K562 (cell line): ENCODE measurements at regions not wholly inside any gene's neighbourhood (a gene's known extent, or its start where the extent isn't known, plus 50 kb on each side); places are given as distances from the start of the nearest gene placed in this dataset.

ENCODE experiments used
- ADNP ChIP-seq: fragments of 200-800 bp; sonication (Bioruptor generic); IDR thresholded peaks from 2 replicates; pipeline ENCODE4 v1.6.1; 2016; ENCODE audit warnings: missing genetic modification characterization, missing compliant biosample characterization
- ATF1 ChIP-seq, 2 experiments: fragments of 450-650 bp in 1 of 2; IDR thresholded peaks; 2 replicates each; pipeline ENCODE4 v1.6.1; 2016; ENCODE audit warnings: missing compliant biosample characterization in 1 of 2, missing genetic modification characterization in 1 of 2
- BCLAF1 ChIP-seq, 2 experiments: fragments of 450-650 bp in 1 of 2; IDR thresholded peaks; 2 replicates each; pipeline ENCODE4 v1.6.1; 2011 to 2017; ENCODE audit warnings: low read depth in 2 of 2, antibody characterized with exemption in 1 of 2, borderline replicate concordance in 1 of 2, low read length in 1 of 2, mild to moderate bottlenecking in 1 of 2, mixed read lengths in 1 of 2; ENCODE audit not compliant: control insufficient read depth in 1 of 2
- CBX2 ChIP-seq: fragments of 200-600 bp; sonication (generic); IDR thresholded peaks from one replicate; pipeline ENCODE4 v1.6.1; 2012; ENCODE audit warnings: mild to moderate bottlenecking, low read length, inconsistent platforms; ENCODE audit not compliant: insufficient read depth, poor library complexity, severe bottlenecking
- COPS2 ChIP-seq: fragments of 450-650 bp; conservative IDR thresholded peaks from 2 replicates; pipeline ENCODE4 v1.6.1; 2016; ENCODE audit warnings: mild to moderate bottlenecking, moderate library complexity
- E4F1 ChIP-seq: fragments of 250-450 bp; sonication (Bioruptor Pico); IDR thresholded peaks from 2 replicates; pipeline ENCODE4 v1.5.0; 2021; ENCODE audit warnings: mild to moderate bottlenecking, borderline replicate concordance
- FOSL1 ChIP-seq: fragments of 200-800 bp; sonication (Bioruptor generic); conservative IDR thresholded peaks from 2 replicates; pipeline ENCODE4 v1.6.1; 2016; ENCODE audit warnings: missing genetic modification characterization, missing compliant biosample characterization
- MCM5 ChIP-seq: fragments of 450-650 bp; IDR thresholded peaks from 2 replicates; pipeline ENCODE4 v1.6.1; 2016; ENCODE audit warnings: low read depth
- MTA3 ChIP-seq: fragments of 450-650 bp; formaldehyde crosslinking; IDR thresholded peaks from 2 replicates; pipeline ENCODE4 v1.6.1; 2017; ENCODE audit warnings: mild to moderate bottlenecking, borderline replicate concordance
- NR2F6 ChIP-seq: fragments of 450-650 bp; formaldehyde crosslinking; IDR thresholded peaks from 2 replicates; pipeline ENCODE4 v1.4.0; 2020; ENCODE audit warnings: mild to moderate bottlenecking
- RCOR1 ChIP-seq, 2 experiments: IDR thresholded peaks; 2 replicates each; pipeline ENCODE4 v1.6.1; 2012; ENCODE audit warnings: low read depth in 2 of 2, low read length in 2 of 2, borderline replicate concordance in 1 of 2, improper control_type of control experiment in 1 of 2
- SAP30 ChIP-seq: fragments of 200-600 bp; sonication (generic); IDR thresholded peaks from 2 replicates; pipeline ENCODE4 v1.6.1; 2012; ENCODE audit warnings: borderline replicate concordance, low read depth, mild to moderate bottlenecking, moderate library complexity, low read length, control low read depth, inconsistent platforms; ENCODE audit not compliant: insufficient read depth, poor library complexity, severe bottlenecking
- TARDBP ChIP-seq: fragments of 450-650 bp; IDR thresholded peaks from 2 replicates; pipeline ENCODE4 v1.6.1; 2016
- THRAP3 ChIP-seq: fragments of 450-650 bp; IDR thresholded peaks from 2 replicates; pipeline ENCODE4 v1.6.1; 2016; ENCODE audit warnings: mild to moderate bottlenecking, inconsistent platforms, borderline replicate concordance
- ZNF124 ChIP-seq: sonication (generic); formaldehyde crosslinking; IDR thresholded peaks from 2 replicates; pipeline ENCODE4 v1.8.1; 2022; ENCODE audit warnings: missing genetic modification reagents
- ZNF140 ChIP-seq: fragments of 250-450 bp; sonication (Bioruptor Pico); IDR thresholded peaks from 2 replicates; pipeline ENCODE4 v1.8.0; 2021; ENCODE audit warnings: moderate library complexity, mild to moderate bottlenecking, inconsistent platforms
- ZNF3 ChIP-seq: fragments of 250-450 bp; sonication (Bioruptor Pico); IDR thresholded peaks from 2 replicates; pipeline ENCODE4 v1.5.0; 2021; ENCODE audit warnings: mild to moderate bottlenecking, moderate library complexity
- ZNF780A ChIP-seq: fragments of 250-450 bp; sonication (Bioruptor Pico); IDR thresholded peaks from 2 replicates; pipeline ENCODE4 v1.5.0; 2021; ENCODE audit warnings: mild to moderate bottlenecking
- TF ChIP-seq, protein P1 (sequence below): fragments of 450-650 bp; formaldehyde crosslinking; IDR thresholded peaks from 2 replicates; pipeline ENCODE4 v1.4.0; 2022; ENCODE audit warnings: missing genetic modification characterization
- TF ChIP-seq, protein P2 (sequence below): conservative IDR thresholded peaks from 2 replicates; pipeline ENCODE4 v1.6.1; 2011; ENCODE audit warnings: low read depth, mild to moderate bottlenecking, low read length; ENCODE audit not compliant: control insufficient read depth

GRCh38 chr11:72493426-72494108, 59.2 kb upstream of the CLPB start (continued):
- TF ChIP-seq E4F1, result no peak
- TF ChIP-seq RCOR1 (IDR thresholded peaks at IDR 0.05; ENCODE audit: borderline replicate concordance in 1 of 2, low read depth in 2 of 2, low read length in 2 of 2), result peak; percentile 93 to 99
- TF ChIP-seq BCLAF1 (IDR thresholded peaks at IDR 0.05; ENCODE audit: borderline replicate concordance in 1 of 2, control insufficient read depth in 1 of 2, low read depth in 2 of 2, low read length in 1 of 2), result no peak
- no peak for TF ChIP-seq ADNP (tag)
- no peak for TF ChIP-seq TARDBP
- no peak for TF ChIP-seq ZNF3
- no peak for TF ChIP-seq MCM5
- no peak for TF ChIP-seq ATF1 (CRISPR knock-in tag; IDR thresholded peaks at IDR 0.05)
- TF ChIP-seq ATF1 (tag; IDR thresholded peaks at IDR 0.05), result 0 out of 2 replicates have a peak, but pooled peaks have one; percentile 12
- no peak for TF ChIP-seq ZNF780A (CRISPR knock-in tag)
- TF ChIP-seq, protein P1, sequence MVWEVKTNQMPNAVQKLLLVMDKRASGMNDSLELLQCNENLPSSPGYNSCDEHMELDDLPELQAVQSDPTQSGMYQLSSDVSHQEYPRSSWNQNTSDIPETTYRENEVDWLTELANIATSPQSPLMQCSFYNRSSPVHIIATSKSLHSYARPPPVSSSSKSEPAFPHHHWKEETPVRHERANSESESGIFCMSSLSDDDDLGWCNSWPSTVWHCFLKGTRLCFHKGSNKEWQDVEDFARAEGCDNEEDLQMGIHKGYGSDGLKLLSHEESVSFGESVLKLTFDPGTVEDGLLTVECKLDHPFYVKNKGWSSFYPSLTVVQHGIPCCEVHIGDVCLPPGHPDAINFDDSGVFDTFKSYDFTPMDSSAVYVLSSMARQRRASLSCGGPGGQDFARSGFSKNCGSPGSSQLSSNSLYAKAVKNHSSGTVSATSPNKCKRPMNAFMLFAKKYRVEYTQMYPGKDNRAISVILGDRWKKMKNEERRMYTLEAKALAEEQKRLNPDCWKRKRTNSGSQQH (CRISPR knock-in tag), result no peak
- TF ChIP-seq ZNF124, result no peak
- TF ChIP-seq NR2F6, result no peak
- no peak for TF ChIP-seq THRAP3
- peak; percentile 58 for TF ChIP-seq FOSL1
- no peak for TF ChIP-seq SAP30
- TF ChIP-seq MTA3, result no peak
- TF ChIP-seq COPS2, result no peak
- no peak for TF ChIP-seq CBX2
- TF ChIP-seq, protein P2, sequence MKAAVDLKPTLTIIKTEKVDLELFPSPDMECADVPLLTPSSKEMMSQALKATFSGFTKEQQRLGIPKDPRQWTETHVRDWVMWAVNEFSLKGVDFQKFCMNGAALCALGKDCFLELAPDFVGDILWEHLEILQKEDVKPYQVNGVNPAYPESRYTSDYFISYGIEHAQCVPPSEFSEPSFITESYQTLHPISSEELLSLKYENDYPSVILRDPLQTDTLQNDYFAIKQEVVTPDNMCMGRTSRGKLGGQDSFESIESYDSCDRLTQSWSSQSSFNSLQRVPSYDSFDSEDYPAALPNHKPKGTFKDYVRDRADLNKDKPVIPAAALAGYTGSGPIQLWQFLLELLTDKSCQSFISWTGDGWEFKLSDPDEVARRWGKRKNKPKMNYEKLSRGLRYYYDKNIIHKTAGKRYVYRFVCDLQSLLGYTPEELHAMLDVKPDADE, result no peak
- TF ChIP-seq ZNF140 (CRISPR knock-in tag), result no peak
